CD14-positive monocyte (primary cell): ENCODE measurements at regions not wholly inside any gene's neighbourhood (a gene's known extent, or its start where the extent isn't known, plus 50 kb on each side); places are given as distances from the start of the nearest gene placed in this dataset.
"Not testable (repeated sequence)": the region's sequence is repeated elsewhere in the genome, so short reads cannot be mapped to it uniquely, and the experiment has no call there.

ENCODE experiments used
- DNase-seq, 3 donors: peaks; one replicate each; pipeline ENCODE4 v3.0.0-alpha.2; 2011 to 2022
- H2AFZ ChIP-seq: 2 replicates; pipeline ENCODE4 v1.6.0; 2012; ENCODE audit warnings: mild to moderate bottlenecking, low read depth, low read length, inconsistent platforms; ENCODE audit not compliant: insufficient read depth, poor library complexity, severe bottlenecking
- H3K27ac ChIP-seq, 2 donors: 1 replicate in 1 of 2; 2 replicates in 1 of 2; pipeline ENCODE4 v1.5.1; 2012 to 2013; ENCODE audit warnings: low read length in 2 of 2, control low read depth in 1 of 2, inconsistent platforms in 1 of 2, low read depth in 1 of 2, mild to moderate bottlenecking in 1 of 2
- H3K27me3 ChIP-seq, 2 donors: one replicate each; pipeline versions ENCODE4 v1.6.0 to v1.6.1; 2011 to 2013; ENCODE audit warnings: low read length in 2 of 2; ENCODE audit not compliant: control insufficient read depth in 2 of 2, insufficient read depth in 2 of 2
- H3K36me3 ChIP-seq, 2 donors: replicated peaks in 1 of 2; 1 replicate in 1 of 2; 2 replicates in 1 of 2; pipeline versions ENCODE4 v1.5.1 to v1.6.1; 2012 to 2013; ENCODE audit warnings: low read length in 2 of 2, control low read depth in 1 of 2, inconsistent platforms in 1 of 2, mild to moderate bottlenecking in 1 of 2; ENCODE audit not compliant: insufficient read depth in 2 of 2, control insufficient read depth in 1 of 2
- H3K4me1 ChIP-seq, 2 donors: 1 replicate in 1 of 2; 2 replicates in 1 of 2; pipeline versions ENCODE4 v1.5.1 to v1.6.1; 2012 to 2013; ENCODE audit warnings: low read length in 2 of 2, control low read depth in 1 of 2, inconsistent platforms in 1 of 2, mild to moderate bottlenecking in 1 of 2, moderate library complexity in 1 of 2; ENCODE audit not compliant: insufficient read depth in 2 of 2, control insufficient read depth in 1 of 2
- H3K4me2 ChIP-seq: replicated peaks from 2 replicates; pipeline ENCODE3; 2012; ENCODE audit warnings: low read length, moderate library complexity, mild to moderate bottlenecking; ENCODE audit not compliant: poor library complexity, severe bottlenecking; ENCODE audit errors: extremely low read depth
- H3K4me3 ChIP-seq, 3 experiments: fragments of 200-600 bp in 1 of 3; sonication (generic) in 1 of 3; replicated peaks in 1 of 3; 1 replicate in 2 of 3; 2 replicates in 1 of 3; pipeline ENCODE4 v1.5.1; 2011 to 2013; ENCODE audit warnings: low read length in 3 of 3, mild to moderate bottlenecking in 3 of 3, control low read depth in 2 of 3, low read depth in 2 of 3, inconsistent platforms in 1 of 3, moderate library complexity in 1 of 3
- H3K79me2 ChIP-seq: 2 replicates; pipeline ENCODE4 v1.6.0; 2012; ENCODE audit warnings: mild to moderate bottlenecking, control low read depth, inconsistent platforms, low read length, moderate library complexity; ENCODE audit not compliant: insufficient read depth
- H3K9ac ChIP-seq: 2 replicates; pipeline ENCODE4 v1.6.0; 2017; ENCODE audit warnings: low read length, mild to moderate bottlenecking; ENCODE audit not compliant: insufficient read depth, poor library complexity, severe bottlenecking
- H3K9me3 ChIP-seq, 2 donors: replicated peaks in 1 of 2; 1 replicate in 1 of 2; 2 replicates in 1 of 2; pipeline versions ENCODE4 v1.5.1 to v1.6.1; 2012 to 2013; ENCODE audit warnings: low read length in 2 of 2, control low read depth in 1 of 2; ENCODE audit not compliant: control insufficient read depth in 1 of 2, insufficient read depth in 1 of 2
- H4K20me1 ChIP-seq: 2 replicates; pipeline ENCODE4 v1.6.0; 2012; ENCODE audit warnings: mild to moderate bottlenecking, low read length, control low read depth, moderate library complexity; ENCODE audit not compliant: insufficient read depth
- H3K27ac Mint-ChIP-seq, 7 donors: one replicate each; pipeline ENCODE4 v1.8.0; 2020; ENCODE audit warnings: mild to moderate bottlenecking in 7 of 7, mixed read lengths in 7 of 7, moderate library complexity in 6 of 7, inconsistent platforms in 2 of 7
- H3K27me3 Mint-ChIP-seq, 3 donors: one replicate each; pipeline ENCODE4 v1.8.0; 2021 to 2022; ENCODE audit warnings: low read depth in 3 of 3, mild to moderate bottlenecking in 3 of 3, mixed read lengths in 3 of 3, moderate library complexity in 3 of 3, inconsistent platforms in 1 of 3
- H3K36me3 Mint-ChIP-seq, 2 donors: one replicate each; pipeline ENCODE4 v1.8.0; 2020; ENCODE audit warnings: mixed read lengths in 2 of 2, inconsistent platforms in 1 of 2, mild to moderate bottlenecking in 1 of 2
- H3K4me1 Mint-ChIP-seq: one replicate; pipeline ENCODE4 v1.8.0; 2020; ENCODE audit warnings: mild to moderate bottlenecking, mixed read lengths
- H3K4me3 Mint-ChIP-seq, 2 donors: one replicate each; pipeline ENCODE4 v1.8.0; 2020; ENCODE audit warnings: mild to moderate bottlenecking in 2 of 2, mixed read lengths in 2 of 2, moderate library complexity in 1 of 2
- H3K9me3 Mint-ChIP-seq, 7 donors: one replicate each; pipeline ENCODE4 v1.8.0; 2020 to 2022; ENCODE audit warnings: mixed read lengths in 7 of 7, mild to moderate bottlenecking in 6 of 7, moderate library complexity in 6 of 7, inconsistent platforms in 2 of 7
- CTCF ChIP-seq: fragments of 200-600 bp; IDR thresholded peaks from one replicate; pipeline ENCODE4 v1.8.0; 2022; ENCODE audit warnings: antibody characterized with exemption, mild to moderate bottlenecking
- WGBS: methylation state at CpG from one replicate; pipeline ENCODE4 v1.1.5; 2013; ENCODE audit warnings: missing lambda C conversion rate; ENCODE audit not compliant: insufficient coverage; 5-methylcytosine and 5-hydroxymethylcytosine counted together
- intact Hi-C, 2 donors: fragments of 100-400 bp; cut with micrococcal nuclease; formaldehyde crosslinking; loops; one replicate each; pipeline versions ENCODE4 v1.15.0 to v1.15.1; 2023

DNA sequence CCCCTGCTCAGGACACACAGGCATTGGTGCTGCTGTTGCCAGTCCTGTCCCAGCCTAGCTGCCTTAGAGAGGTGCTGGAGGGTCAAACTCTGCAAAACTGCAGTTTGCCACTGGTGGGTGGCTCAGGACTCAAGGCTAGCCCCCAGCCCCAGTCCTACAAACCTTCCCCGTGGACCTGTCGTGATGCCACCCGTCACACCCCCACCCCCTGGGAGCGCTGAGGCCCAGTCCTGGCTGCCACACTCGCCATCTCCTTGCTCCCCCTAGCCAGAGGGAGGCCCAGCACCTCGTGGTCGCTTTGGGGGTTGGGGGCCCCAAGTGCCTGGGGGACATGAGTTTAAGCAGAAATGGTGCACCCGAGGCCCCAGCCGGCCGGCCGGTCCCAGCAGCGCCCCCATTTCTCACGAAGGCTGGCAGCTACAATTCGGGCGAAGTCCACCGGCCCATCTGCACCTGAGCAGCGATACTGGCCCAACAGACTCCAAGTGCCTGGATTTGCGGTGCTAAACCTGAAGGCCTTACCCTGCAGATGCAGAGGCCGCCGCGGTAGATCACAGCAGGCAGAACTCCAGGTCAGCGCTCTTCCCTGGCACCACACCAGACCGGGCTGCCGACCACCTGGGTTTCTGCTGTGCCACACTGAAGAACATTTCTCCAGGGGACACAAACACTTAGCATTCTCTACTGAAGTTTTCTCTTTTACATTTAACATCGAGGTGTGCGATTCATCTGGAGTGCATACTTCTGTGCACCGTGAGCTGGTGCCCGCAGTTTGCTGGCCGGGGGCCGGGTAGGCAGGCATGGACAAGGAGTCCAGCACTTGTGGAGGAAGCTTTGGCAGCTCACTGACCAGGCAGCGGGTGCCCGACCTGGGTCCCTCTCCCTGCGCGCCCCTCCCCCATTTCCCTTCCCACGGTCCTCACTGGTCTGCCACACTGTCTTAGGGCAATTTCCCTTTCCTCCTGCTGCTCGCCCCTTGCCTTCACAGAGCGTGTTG, 130.0 kb downstream of the KCNJ12 start:
- intact Hi-C loops = no loop called here
- no peak overlapping the region for H3K9ac ChIP-seq
- 92% methylated on average over 28 of the region's 37 CpGs for WGBS

GRCh38 chr17:21507806-21508205, 131.6 kb downstream of the KCNJ12 start:
- peak overlapping the region in 1 of 2 donors; percentile 20 for H3K27ac ChIP-seq
- peaks cover 16 to 25% of the 10 kb centered on the region in 2 donors for H3K4me1 ChIP-seq
- H3K9me3 ChIP-seq, H3K9ac ChIP-seq, H3K4me3 ChIP-seq, H3K36me3 ChIP-seq, H3K79me2 ChIP-seq, H3K36me3 Mint-ChIP-seq, H2AFZ ChIP-seq, intact Hi-C loops, H4K20me1 ChIP-seq, DNase-seq, H3K9me3 Mint-ChIP-seq, H3K4me2 ChIP-seq: not testable (repeated sequence)
- Mint-ChIP-seq H3K4me3 (peak overlapping the region; percentile 53 to 71), H3K27ac (peak overlapping the region in 3 of 7 donors; percentile 57 to 82 (median 63)), H3K4me1 (peaks cover 26% of the 10 kb centered on the region), H3K27me3 (peaks cover 19 to 30% (median 26%) of the 10 kb centered on the region in 3 donors)
- peaks cover 8 to 26% of the 10 kb centered on the region in 2 donors for H3K27me3 ChIP-seq
- WGBS = 0% methylated on average over 2 of the region's 4 CpGs

More for the DNA sequence above, 130.0 kb downstream of the KCNJ12 start:
- Histone ChIP-seq H3K9me3 (no peaks in the 10 kb centered on the region), H2AFZ (no peak overlapping the region), H3K27ac (no peak overlapping the region), H3K4me1 (peaks cover 4 to 12% of the 10 kb centered on the region in 2 donors), H3K36me3 (no peaks in the 10 kb centered on the region), H3K79me2 (no peaks in the 10 kb centered on the region), H4K20me1 (no peaks in the 10 kb centered on the region), H3K4me2 (no peak overlapping the region), H3K4me3 (no peak overlapping the region), H3K27me3 (peaks cover 6 to 15% of the 10 kb centered on the region in 2 donors)
- H3K27me3 Mint-ChIP-seq = peaks cover 12 to 19% (median 13%) of the 10 kb centered on the region in 3 donors
- H3K36me3 Mint-ChIP-seq = no peaks in the 10 kb centered on the region
- peaks cover 17% of the 10 kb centered on the region for H3K4me1 Mint-ChIP-seq
- TF ChIP-seq CTCF = no peak
- DNase-seq = no peak
- H3K4me3 Mint-ChIP-seq = no peak overlapping the region
- no peak overlapping the region for H3K27ac Mint-ChIP-seq
- H3K9me3 Mint-ChIP-seq = peaks cover 0 to 3% (median 0%) of the 10 kb centered on the region in 7 donors
